ENCODE measurements at regions not wholly inside any gene's neighbourhood (a gene's known extent, or its start where the extent isn't known, plus 50 kb on each side); places are given as distances from the start of the nearest gene placed in this dataset.

DNA sequence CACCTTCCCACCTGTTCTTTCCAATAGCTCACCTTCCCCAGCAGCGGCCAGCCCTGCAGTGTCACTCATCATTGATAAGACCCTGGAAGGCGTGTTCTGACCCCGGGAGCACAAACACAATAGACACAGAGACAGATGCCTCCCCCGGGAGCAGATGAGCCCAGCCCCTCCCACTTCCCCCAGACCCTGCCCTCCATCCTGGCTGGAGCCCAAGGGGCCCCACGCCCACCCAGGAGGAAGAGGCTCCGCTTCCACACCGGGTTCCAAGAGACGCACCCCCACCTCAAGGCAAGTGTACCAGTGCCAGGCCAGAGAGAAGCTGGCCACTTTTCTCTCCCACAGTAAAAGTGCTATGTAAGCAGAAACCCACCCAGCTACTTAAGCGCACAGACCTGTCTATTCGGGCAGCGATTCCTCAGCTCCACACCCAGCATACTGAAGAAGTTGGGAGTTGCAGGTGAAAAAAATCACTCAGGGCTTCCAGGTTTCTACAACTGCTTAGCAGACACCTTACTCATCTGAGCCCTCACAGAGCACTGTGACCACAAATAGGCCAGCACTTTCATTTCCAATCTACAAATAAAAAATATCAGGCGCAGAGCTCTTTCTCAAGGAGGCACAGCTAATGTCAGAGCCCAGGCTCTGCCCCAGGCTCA is 93.4 kb upstream of the NXT1 start:
- H3K79me1 ChIP-seq (ENCODE audit: low read depth in 1 of 2, low read length in 2 of 2): no peaks in the 10 kb centered on the region
- DNase-seq (peak; percentile 27), ATAC-seq (ENCODE audit: low read depth) (no peak)
- no peak overlapping the region for H3K4me3 ChIP-seq (ENCODE audit: insufficient read depth, low read depth, low read length)
- ChIA-PET POLR2A (ENCODE audit: unreplicated experiment) (no interaction called here), CTCF (interaction anchor here (1.5 kb wide), 1 partner anchor 83 kb away, joined by 5 read pairs; no protein-coding TSS in a partner anchor)
- intact Hi-C loops (cut with micrococcal nuclease): no loop called here
- no peak overlapping the region for H3K18ac ChIP-seq (ENCODE audit: low read depth, low read length)
- H3K14ac ChIP-seq (replicated peaks; ENCODE audit: low read depth, low read length): no peak overlapping the region
- no TSS peak for BruUV-seq (replicated peaks)
- H2AK5ac ChIP-seq (ENCODE audit: low read depth, low read length): peak overlapping the region; percentile 60
- no peak overlapping the region for H2BK5ac ChIP-seq (ENCODE audit: low read depth, low read length, poor library complexity, severe bottlenecking)
- H4K5ac ChIP-seq (ENCODE audit: low read depth, low read length): no peak overlapping the region
- dilution Hi-C loops (cut with HindIII; ENCODE audit: low sequenced_read_pairs, unreplicated experiment): no loop called here
- no peak overlapping the region for H3K56ac ChIP-seq (ENCODE audit: extremely low read depth, insufficient read depth, low read length)
- H4K20me1 ChIP-seq (ENCODE audit: insufficient read depth, low read length): no peaks in the 10 kb centered on the region
- 52% methylated on average over 2 of the region's 12 CpGs; no CpG with 5 or more reads in 1 of the 2 experiments for WGBS, 2 experiments (ENCODE audit: extremely low coverage in 2 of 2, insufficient read length in 1 of 2)
- peak overlapping the region; percentile 41 for H2AFZ ChIP-seq (replicated peaks; ENCODE audit: low read length, poor library complexity)
- peak overlapping the region in 1 of 2 experiments; percentile 35; a peak in 2 of 4 replicates for H4K8ac ChIP-seq (ENCODE audit: low read depth in 2 of 2, low read length in 2 of 2)
- no peak overlapping the region for H3K23ac ChIP-seq (ENCODE audit: low read depth, low read length)
- no peaks in the 10 kb centered on the region; the same call in 1 of the 2 replicates for H3K9me1 ChIP-seq (ENCODE audit: insufficient read depth, low read length)
- peak overlapping the region; percentile 13; the same call in 1 of the 2 replicates for H2BK20ac ChIP-seq (ENCODE audit: low read depth, low read length)
- no peaks in the 10 kb centered on the region for H3K36me3 ChIP-seq (ENCODE audit: control insufficient read depth, insufficient read depth, low read length)
- H3K4ac ChIP-seq (ENCODE audit: low read depth, low read length): no peak overlapping the region
- in situ Hi-C loops (cut with MboI; ENCODE audit: low sequenced_read_pairs): no loop called here
- H3K9ac ChIP-seq (ENCODE audit: low read depth, low read length): no peak overlapping the region
- no peak overlapping the region for H4K91ac ChIP-seq (ENCODE audit: insufficient read depth, low read depth, low read length)
- H2AK9ac ChIP-seq (replicated peaks; ENCODE audit: low read depth, low read length, poor library complexity): no peak overlapping the region
- no peak overlapping the region for H3K4me2 ChIP-seq (ENCODE audit: low read depth, low read length)
- H3K9me3 ChIP-seq (ENCODE audit: control insufficient read depth, insufficient read depth, low read length): no peaks in the 10 kb centered on the region
- peaks cover 14% of the 10 kb centered on the region; the same call in 1 of the 2 replicates for H3K4me1 ChIP-seq (ENCODE audit: control insufficient read depth, insufficient read depth, low read length)
- peak overlapping the region; percentile 54; the same call in 1 of the 2 replicates for H2BK120ac ChIP-seq (ENCODE audit: low read depth, low read length)
- TF ChIP-seq MAFK (IDR thresholded peaks at IDR 0.05; ENCODE audit: low read depth, low read length): peak; percentile 88
- no peak for TF ChIP-seq FOS (IDR thresholded peaks at IDR 0.05; ENCODE audit: low read depth, low read length)
- H3K27me3 ChIP-seq (ENCODE audit: control insufficient read depth, insufficient read depth, low read length): peaks cover 9% of the 10 kb centered on the region
- H2BK15ac ChIP-seq (ENCODE audit: low read depth, low read length): peak overlapping the region; percentile 43; the same call in 1 of the 3 replicates
- H3K27ac ChIP-seq (ENCODE audit: insufficient read depth, low read length): no peak overlapping the region
